H9 (cell line): ENCODE measurements at regions not wholly inside any gene's neighbourhood (a gene's known extent, or its start where the extent isn't known, plus 50 kb on each side); places are given as distances from the start of the nearest gene placed in this dataset.

ENCODE experiments used
- DNase-seq: peaks from one replicate; pipeline ENCODE4 v3.0.0-alpha.2; 2017
- H2AFZ ChIP-seq: one replicate; pipeline ENCODE4 v1.6.1; 2013; ENCODE audit warnings: mild to moderate bottlenecking, low read length, control low read depth, moderate library complexity
- H2AK5ac ChIP-seq: 2 replicates; pipeline ENCODE4 v1.6.1; 2013; ENCODE audit warnings: low read length, control low read depth, mixed read lengths; ENCODE audit not compliant: insufficient read length
- H2BK120ac ChIP-seq: one replicate; pipeline ENCODE4 v1.6.1; 2013; ENCODE audit warnings: low read depth, mild to moderate bottlenecking, low read length, control low read depth, inconsistent platforms; ENCODE audit not compliant: poor library complexity, severe bottlenecking
- H2BK12ac ChIP-seq: 2 replicates; pipeline ENCODE4 v1.6.1; 2013; ENCODE audit warnings: low read length, control low read depth, mixed read lengths, low read depth; ENCODE audit not compliant: insufficient read length
- H2BK15ac ChIP-seq: 2 replicates; pipeline ENCODE4 v1.6.1; 2013; ENCODE audit warnings: low read depth, low read length, control low read depth
- H2BK20ac ChIP-seq: one replicate; pipeline ENCODE4 v1.6.1; 2013; ENCODE audit warnings: low read depth, mild to moderate bottlenecking, low read length, control low read depth, inconsistent platforms; ENCODE audit not compliant: poor library complexity, severe bottlenecking
- H2BK5ac ChIP-seq: 2 replicates; pipeline ENCODE4 v1.6.1; 2013; ENCODE audit warnings: low read length, control low read depth, mixed read lengths; ENCODE audit not compliant: insufficient read length
- H3K14ac ChIP-seq: 2 replicates; pipeline ENCODE4 v1.6.1; 2013; ENCODE audit warnings: low read length, control low read depth; ENCODE audit not compliant: insufficient read depth
- H3K18ac ChIP-seq: 2 replicates; pipeline ENCODE4 v1.6.1; 2013; ENCODE audit warnings: low read depth, mild to moderate bottlenecking, mixed read lengths, low read length, control low read depth; ENCODE audit not compliant: insufficient read length
- H3K23ac ChIP-seq: 2 replicates; pipeline ENCODE4 v1.6.1; 2013; ENCODE audit warnings: low read length, control low read depth, mixed read lengths, low read depth; ENCODE audit not compliant: insufficient read length
- H3K23me2 ChIP-seq: 2 replicates; pipeline ENCODE4 v1.6.1; 2013; ENCODE audit warnings: low read depth, mild to moderate bottlenecking, mixed read lengths, low read length, control low read depth; ENCODE audit not compliant: insufficient read length, poor library complexity, severe bottlenecking
- H3K27ac ChIP-seq: 2 replicates; pipeline ENCODE4 v1.5.1; 2013; ENCODE audit warnings: low read length, control low read depth, mixed read lengths, low read depth; ENCODE audit not compliant: insufficient read length
- H3K27me3 ChIP-seq: 2 replicates; pipeline ENCODE4 v1.6.1; 2013; ENCODE audit warnings: low read length, control low read depth, inconsistent platforms; ENCODE audit not compliant: insufficient read depth
- H3K4ac ChIP-seq: 2 replicates; pipeline ENCODE4 v1.6.1; 2013; ENCODE audit warnings: low read depth, mild to moderate bottlenecking, control low read depth, inconsistent platforms, low read length, moderate library complexity
- H3K4me1 ChIP-seq: 2 replicates; pipeline ENCODE4 v1.6.1; 2013; ENCODE audit warnings: low read length, control low read depth, inconsistent platforms; ENCODE audit not compliant: insufficient read depth
- H3K4me2 ChIP-seq: 2 replicates; pipeline ENCODE4 v1.6.1; 2013; ENCODE audit warnings: low read length, control low read depth, mixed read lengths; ENCODE audit not compliant: insufficient read length, insufficient read depth
- H3K56ac ChIP-seq: 2 replicates; pipeline ENCODE4 v1.6.1; 2013; ENCODE audit warnings: low read depth, mild to moderate bottlenecking, mixed read lengths, low read length, control low read depth; ENCODE audit not compliant: insufficient read length
- H3K79me1 ChIP-seq: 2 replicates; pipeline ENCODE4 v1.6.1; 2013; ENCODE audit warnings: low read depth, mild to moderate bottlenecking, moderate library complexity, low read length, control low read depth, inconsistent platforms; ENCODE audit not compliant: insufficient read depth, poor library complexity, severe bottlenecking
- H3K79me2 ChIP-seq: 2 replicates; pipeline ENCODE4 v1.6.1; 2013; ENCODE audit warnings: low read length, control low read depth, inconsistent platforms; ENCODE audit not compliant: insufficient read depth
- H3K9ac ChIP-seq: 2 replicates; pipeline ENCODE4 v1.6.1; 2013; ENCODE audit warnings: low read length, control low read depth, mixed read lengths; ENCODE audit not compliant: insufficient read length; ENCODE audit errors: extremely low read depth
- H3K9me3 ChIP-seq: one replicate; pipeline ENCODE4 v1.6.1; 2013; ENCODE audit warnings: low read depth, low read length, inconsistent platforms; ENCODE audit not compliant: control insufficient read depth
- H3T11ph ChIP-seq: one replicate; pipeline ENCODE4 v1.6.1; 2013; ENCODE audit warnings: mild to moderate bottlenecking, low read length, control low read depth, inconsistent platforms
- H4K20me1 ChIP-seq: one replicate; pipeline ENCODE4 v1.6.1; 2013; ENCODE audit not compliant: control insufficient read depth, insufficient read length, insufficient read depth
- H4K5ac ChIP-seq: 2 replicates; pipeline ENCODE4 v1.6.1; 2013; ENCODE audit warnings: low read depth, mild to moderate bottlenecking, mixed read lengths, low read length, control low read depth; ENCODE audit not compliant: insufficient read length
- H4K8ac ChIP-seq: replicated peaks from 2 replicates; pipeline ENCODE4 v1.6.1; 2013; ENCODE audit warnings: low read length, control low read depth, mixed read lengths, low read depth; ENCODE audit not compliant: insufficient read length
- H4K91ac ChIP-seq: 2 replicates; pipeline ENCODE4 v1.6.1; 2013; ENCODE audit warnings: low read depth, mild to moderate bottlenecking, moderate library complexity, mixed read lengths, low read length, control low read depth; ENCODE audit not compliant: insufficient read length
- H3K27ac Mint-ChIP-seq, 3 experiments: 2 replicates in 2 of 3; 3 replicates in 1 of 3; pipeline ENCODE4 v1.8.0; 2020 to 2021; ENCODE audit warnings: mixed read lengths in 3 of 3, mild to moderate bottlenecking in 1 of 3, moderate library complexity in 1 of 3
- H3K27me3 Mint-ChIP-seq: 2 replicates; pipeline ENCODE4 v1.8.0; 2021; ENCODE audit warnings: low read depth, mild to moderate bottlenecking, moderate library complexity, mixed read lengths
- H3K36me3 Mint-ChIP-seq, 3 experiments: 2 replicates in 2 of 3; 3 replicates in 1 of 3; pipeline ENCODE4 v1.8.0; 2020 to 2021; ENCODE audit warnings: low read depth in 3 of 3, mixed read lengths in 3 of 3; ENCODE audit not compliant: insufficient read depth in 1 of 3
- H3K4me1 Mint-ChIP-seq, 2 experiments: 2 replicates each; pipeline ENCODE4 v1.8.0; 2020; ENCODE audit warnings: mixed read lengths in 2 of 2
- H3K4me3 Mint-ChIP-seq, 2 experiments: 2 replicates in 1 of 2; 3 replicates in 1 of 2; pipeline ENCODE4 v1.8.0; 2020 to 2021; ENCODE audit warnings: mild to moderate bottlenecking in 2 of 2, mixed read lengths in 2 of 2, moderate library complexity in 1 of 2
- H3K9me3 Mint-ChIP-seq, 2 experiments: 2 replicates in 1 of 2; 3 replicates in 1 of 2; pipeline ENCODE4 v1.8.0; 2020; ENCODE audit warnings: mild to moderate bottlenecking in 2 of 2, mixed read lengths in 2 of 2, moderate library complexity in 1 of 2
- CTCF ChIP-seq: fragments of 200-600 bp; sonication (generic); conservative IDR thresholded peaks from 3 replicates; pipeline ENCODE4 v1.8.0; 2021; ENCODE audit warnings: antibody characterized with exemption, mild to moderate bottlenecking
- WGBS: extraction: QIAGEN DNeasy Blood & Tissue Kit; methylation state at CpG from one replicate; pipeline ENCODE4 v1.1.7; 2013; ENCODE audit warnings: missing lambda C conversion rate, low lambda C conversion rate, mixed read lengths; ENCODE audit not compliant: insufficient read length; ENCODE audit errors: extremely low coverage; 5-methylcytosine and 5-hydroxymethylcytosine counted together

- Histone ChIP-seq H3K56ac (no peak overlapping the region), H3K27ac (no peak overlapping the region), H4K8ac (no peak overlapping the region), H3K9me3 (no peaks in the 10 kb centered on the region), H3K23me2 (no peaks in the 10 kb centered on the region), H3K14ac (no peak overlapping the region; the same call in 1 of the 2 replicates), H3K79me1 (no peaks in the 10 kb centered on the region), H2BK20ac (no peak overlapping the region), H3K4ac (no peak overlapping the region), H3K9ac (no peak overlapping the region), H2BK12ac (no peak overlapping the region), H3K18ac (no peak overlapping the region), H3K4me1 (peaks cover 16% of the 10 kb centered on the region), H2BK120ac (no peak overlapping the region), H3K79me2 (no peaks in the 10 kb centered on the region), H2BK15ac (no peak overlapping the region), H2BK5ac (no peak overlapping the region), H2AK5ac (no peak overlapping the region), H3K4me2 (no peak overlapping the region), H4K20me1 (no peaks in the 10 kb centered on the region), H4K91ac (no peak overlapping the region), H3K27me3 (no peaks in the 10 kb centered on the region), H3T11ph (no peak overlapping the region), H4K5ac (no peak overlapping the region), H3K23ac (no peak overlapping the region), H2AFZ (no peak overlapping the region)
- Mint-ChIP-seq H3K4me3 (no peak overlapping the region), H3K27me3 (peaks cover 2% of the 10 kb centered on the region), H3K36me3 (peaks cover 7 to 10% (median 10%) of the 10 kb centered on the region in 3 experiments), H3K4me1 (peaks cover 36 to 39% of the 10 kb centered on the region in 2 experiments), H3K9me3 (peaks cover 0 to 6% of the 10 kb centered on the region in 2 experiments; a peak in 2 of 5 replicates), H3K27ac (no peak overlapping the region)
- TF ChIP-seq CTCF = no peak
- no peak for DNase-seq
- WGBS = no CpG with 5 or more reads among the region's 5 CpGs
Observed at GRCh38 chr7:24370541-24370940, 86.6 kb downstream of the NPY start.
